HG03521 (cell line): ENCODE measurements at regions not wholly inside any gene's neighbourhood (a gene's known extent, or its start where the extent isn't known, plus 50 kb on each side); places are given as distances from the start of the nearest gene placed in this dataset.
"Not testable (repeated sequence)": the region's sequence is repeated elsewhere in the genome, so short reads cannot be mapped to it uniquely, and the experiment has no call there.

ENCODE experiments used
- ATAC-seq: cut with Tn5 transposase; IDR thresholded peaks from one replicate; pipeline ENCODE4 v1.9.1; 2021; ENCODE audit warnings: mild to moderate bottlenecking, moderate library complexity; ENCODE audit not compliant: unreplicated experiment

DNA sequence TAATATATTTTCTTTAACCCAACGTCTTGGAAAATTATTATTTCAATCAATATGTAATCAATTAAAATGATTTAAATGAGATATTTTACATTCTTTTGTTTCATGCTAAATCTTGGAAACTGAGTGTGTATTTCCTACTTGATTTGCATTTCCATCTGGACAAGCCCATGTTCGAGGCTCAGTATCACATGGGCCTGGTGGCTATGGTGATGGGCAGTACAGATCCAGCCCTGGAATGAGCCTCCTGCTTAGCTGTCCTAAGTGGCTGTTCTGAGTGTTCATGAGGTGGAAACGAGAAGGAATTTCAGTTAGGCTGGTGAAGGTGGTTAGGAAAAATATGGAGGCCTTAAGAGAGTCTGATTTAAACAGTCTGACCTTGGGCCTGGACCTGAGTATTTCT, 73.0 kb upstream of the ATXN1 start:
- ATAC-seq, result no peak

DNA sequence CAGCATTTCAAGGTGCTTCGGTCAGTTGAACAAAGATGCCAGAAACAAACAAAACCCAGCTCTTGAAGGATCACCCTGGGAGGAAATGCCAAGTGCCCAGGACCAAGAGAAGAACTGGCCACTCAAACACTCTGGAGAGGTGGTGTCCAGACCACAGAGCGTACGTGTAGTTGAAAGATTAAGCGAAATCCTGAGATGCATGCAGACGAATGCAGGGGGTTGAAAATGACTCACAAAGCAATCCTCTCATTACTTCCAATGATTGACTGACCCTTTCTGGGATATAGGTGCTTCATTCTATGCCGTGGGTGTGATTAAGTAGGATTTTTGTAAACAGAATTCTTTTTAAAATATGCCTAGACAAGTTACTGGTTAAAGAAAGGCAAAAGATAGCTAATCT, 71.5 kb upstream of the ATXN1 start:
- ATAC-seq, result no peak

DNA sequence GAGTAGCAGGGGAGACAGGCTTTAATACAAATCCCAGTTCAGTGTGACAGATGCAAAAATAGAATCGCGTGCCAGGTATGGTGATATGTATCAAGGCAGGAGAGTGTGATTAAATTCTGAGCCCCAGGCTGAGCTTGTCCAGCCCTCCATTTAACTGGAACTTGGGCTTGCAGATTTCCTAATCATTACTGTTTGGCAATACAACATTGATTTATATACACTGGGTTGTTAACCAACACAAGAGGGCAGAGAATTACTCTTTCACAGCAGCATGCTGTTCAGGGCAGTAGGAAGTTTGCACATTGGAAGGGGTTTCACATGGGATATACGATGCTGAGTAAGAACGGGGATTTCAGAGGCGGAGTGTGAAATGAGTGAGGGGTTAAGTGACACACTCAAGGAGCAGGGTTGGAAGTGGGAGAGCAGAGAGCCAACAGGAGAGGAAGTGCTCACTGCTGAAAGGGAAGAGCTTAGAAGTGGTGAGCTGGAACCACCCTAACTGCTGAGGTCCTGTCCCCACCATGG, 70.8 kb upstream of the ATXN1 start:
- no peak for ATAC-seq

DNA sequence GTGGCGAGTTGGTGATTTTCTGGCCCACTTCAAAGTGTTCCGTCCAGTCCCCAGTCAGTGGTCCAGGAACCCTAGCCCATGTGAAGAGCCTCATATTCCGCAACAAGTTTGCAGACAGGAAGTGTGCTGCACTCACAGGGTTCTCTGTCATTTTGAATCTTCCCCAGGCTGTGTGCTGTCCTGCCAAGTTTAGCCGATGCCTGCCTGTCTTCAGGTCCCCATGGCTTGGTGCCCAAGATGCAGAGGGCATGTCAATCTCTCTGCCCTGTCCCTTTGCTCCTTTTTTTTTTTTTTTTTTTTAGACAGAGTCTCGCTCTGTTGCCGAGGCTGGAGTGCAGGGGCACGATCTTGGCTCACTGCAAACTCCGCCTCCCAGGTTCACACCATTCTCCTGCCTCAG, 69.9 kb upstream of the ATXN1 start:
- no peak for ATAC-seq

DNA sequence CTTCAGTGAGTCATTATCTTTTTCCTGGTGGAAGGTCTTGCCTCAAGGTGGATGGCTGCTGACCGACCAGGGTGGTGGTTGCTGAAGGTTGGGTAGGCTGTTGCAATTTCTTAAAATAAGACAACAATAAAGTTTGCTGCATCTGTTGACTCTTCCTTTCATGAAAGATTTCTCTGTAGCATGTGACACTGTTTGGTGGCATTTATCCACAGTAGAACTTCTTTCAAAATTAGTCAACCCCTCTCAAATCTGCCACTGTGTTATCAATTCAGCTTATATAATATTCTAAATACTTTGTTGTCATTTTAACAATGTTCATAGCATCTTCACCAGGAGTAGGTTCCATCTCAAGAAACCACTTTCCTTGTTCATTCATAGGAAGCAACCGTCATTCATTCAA, 66.8 kb upstream of the ATXN1 start:
- no peak for ATAC-seq

DNA sequence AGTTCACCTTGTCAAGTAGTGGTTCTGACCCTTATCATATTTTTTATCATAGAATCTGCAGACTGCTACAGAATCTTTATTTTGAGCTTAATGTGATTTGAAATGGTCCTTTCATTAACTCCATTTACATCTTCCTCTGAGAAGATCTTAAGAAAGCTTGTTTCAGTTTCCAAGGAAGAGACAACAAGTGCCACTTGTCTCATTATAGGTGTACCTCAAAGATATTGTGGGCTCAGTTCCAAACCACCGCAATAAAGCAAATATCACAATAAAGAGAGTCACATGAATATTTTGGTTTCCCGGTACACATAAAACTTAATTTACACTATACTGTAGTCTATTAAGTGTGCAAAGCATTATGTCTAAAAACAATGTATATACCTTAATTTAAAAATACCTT, 66.4 kb upstream of the ATXN1 start:
- no peak for ATAC-seq

DNA sequence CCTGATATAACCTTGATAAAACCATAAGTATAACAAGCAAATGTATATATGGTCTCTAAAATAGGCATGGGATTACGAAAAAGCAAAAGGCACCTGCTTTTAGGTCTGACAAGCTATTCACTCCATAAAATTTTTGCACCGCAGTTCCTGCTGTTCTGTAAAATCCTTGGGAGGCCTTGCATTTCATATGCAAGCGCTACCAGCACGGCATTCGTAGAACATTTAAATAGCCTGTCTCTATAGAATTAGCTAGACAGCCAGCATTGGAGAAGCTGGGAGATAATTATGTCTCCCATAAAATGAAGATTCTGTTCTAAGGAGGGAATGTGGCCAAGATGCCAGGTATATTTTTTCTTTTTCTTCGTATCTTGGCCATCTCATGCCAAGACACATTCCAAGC, 64.5 kb upstream of the ATXN1 start:
- no peak for ATAC-seq

DNA sequence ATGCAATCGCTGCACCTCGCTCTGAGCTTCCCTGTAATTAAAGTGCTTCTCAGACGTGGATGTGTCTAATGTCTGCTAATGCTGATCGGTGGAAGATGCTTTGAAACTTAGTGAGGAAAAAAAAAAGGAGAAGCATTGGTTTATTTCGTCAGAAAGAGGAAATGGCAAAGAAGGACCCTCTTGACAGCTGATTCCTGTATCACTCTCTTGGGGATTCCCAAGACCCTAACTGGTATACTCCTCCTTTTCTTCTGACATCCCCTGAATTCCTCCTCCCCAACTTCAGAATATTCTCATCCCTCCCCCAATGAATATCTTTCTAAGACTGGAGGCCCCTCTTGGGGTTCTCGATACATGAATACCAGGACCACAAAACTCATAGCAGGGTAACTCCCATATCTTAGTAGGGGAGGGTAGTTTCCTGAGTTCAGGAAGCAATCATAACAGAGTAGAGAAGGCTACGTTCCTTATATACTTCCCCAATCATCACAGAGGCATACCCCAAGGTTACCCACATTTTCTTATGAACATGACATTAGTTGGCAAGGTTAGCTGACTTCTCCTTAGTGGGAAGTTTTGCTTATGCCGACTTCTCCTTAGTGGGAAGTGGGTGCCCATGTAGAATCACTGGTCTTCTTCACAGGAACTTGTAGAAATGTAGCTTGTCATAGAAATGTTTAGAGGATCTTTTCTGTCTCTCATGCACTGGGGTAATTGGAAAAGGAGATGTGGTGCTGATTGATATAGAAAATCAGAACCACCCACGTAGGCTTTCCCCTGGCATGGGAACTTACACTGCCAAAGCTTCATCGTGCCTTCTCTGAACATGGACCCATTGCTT, 63.8 kb upstream of the ATXN1 start:
- no peak for ATAC-seq

DNA sequence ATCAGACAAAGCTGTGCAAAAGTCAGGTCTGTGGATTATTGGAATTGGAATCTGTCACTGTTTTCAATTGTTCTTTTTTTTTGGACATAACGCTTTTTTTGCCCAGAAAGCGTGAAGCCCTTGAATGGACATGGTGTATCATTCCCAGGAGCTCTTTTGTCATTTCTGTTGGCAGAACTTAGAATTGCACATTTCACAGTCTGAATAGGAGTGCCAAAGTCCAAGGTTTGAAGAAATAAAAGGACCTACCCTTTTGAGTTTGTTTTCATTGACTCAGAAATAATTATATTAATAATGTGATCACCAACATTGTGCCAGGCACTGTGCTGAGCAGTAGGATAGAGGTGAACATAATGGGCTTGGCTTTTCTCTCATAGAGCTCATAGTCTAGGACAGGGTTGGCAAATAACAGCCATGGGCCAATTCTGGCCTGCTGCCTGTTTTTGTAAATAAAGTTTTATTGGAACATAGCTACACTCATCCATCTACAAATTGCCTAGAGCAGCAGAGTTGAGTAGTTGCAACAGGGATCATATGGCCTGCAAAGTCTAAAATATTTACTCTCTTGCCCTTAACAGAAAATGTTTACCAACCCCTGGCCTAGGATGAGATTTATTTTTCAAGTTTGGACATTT, 62.6 kb upstream of the ATXN1 start:
- no peak for ATAC-seq

DNA sequence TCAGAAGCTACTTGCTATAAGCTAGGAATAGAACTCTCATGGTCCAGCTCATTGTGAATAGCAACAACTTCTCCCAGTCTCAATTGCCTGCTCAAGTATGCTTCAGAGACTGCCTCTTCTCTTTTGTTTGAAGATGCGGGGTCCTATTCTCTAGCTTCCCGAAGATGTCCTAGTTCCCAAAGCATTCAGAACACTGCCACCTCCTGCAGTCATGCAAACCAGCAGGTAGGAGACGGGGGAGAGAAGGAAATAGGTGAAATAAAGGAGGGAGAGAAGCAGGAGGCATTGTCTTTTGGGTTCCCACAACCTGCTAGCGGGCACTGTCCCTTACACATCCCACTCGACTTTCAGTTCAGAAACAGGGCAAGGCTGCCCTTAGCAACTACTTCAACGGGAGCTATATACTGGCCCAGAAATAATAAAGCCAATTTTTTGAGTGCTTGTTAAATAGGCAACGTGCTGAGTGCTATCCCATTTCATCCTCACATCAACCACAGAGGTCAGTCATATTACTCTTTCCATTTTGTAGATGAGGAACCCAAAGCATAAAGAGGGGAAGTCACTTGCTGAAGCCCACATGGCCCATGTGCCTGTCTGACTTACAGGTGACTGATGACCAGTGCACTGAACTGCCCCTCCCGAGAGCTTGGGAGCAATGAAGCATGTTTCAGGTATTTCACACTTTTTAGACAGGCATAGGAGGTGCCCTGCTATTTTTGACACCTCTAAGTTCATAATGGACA, 61.9 kb upstream of the ATXN1 start:
- no peak for ATAC-seq

DNA sequence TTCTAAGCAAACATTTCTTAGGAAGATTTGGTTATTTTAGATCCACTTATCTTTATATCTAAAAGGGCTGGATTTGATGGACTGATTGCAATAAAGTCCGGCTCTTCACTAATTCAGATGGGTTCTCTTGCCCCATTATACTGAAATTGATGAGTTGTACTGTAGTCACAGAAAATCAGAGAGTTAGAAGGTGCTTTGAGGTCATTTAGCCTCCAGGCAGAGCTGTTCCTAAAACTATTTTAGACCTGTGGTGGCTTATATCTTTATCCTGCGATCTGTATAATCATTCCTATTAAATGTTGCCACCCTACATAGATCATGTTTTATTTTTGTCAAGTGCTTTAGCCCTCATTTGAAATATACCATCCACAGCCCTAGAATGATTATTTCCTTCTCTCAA, 61.3 kb upstream of the ATXN1 start:
- ATAC-seq, result no peak

DNA sequence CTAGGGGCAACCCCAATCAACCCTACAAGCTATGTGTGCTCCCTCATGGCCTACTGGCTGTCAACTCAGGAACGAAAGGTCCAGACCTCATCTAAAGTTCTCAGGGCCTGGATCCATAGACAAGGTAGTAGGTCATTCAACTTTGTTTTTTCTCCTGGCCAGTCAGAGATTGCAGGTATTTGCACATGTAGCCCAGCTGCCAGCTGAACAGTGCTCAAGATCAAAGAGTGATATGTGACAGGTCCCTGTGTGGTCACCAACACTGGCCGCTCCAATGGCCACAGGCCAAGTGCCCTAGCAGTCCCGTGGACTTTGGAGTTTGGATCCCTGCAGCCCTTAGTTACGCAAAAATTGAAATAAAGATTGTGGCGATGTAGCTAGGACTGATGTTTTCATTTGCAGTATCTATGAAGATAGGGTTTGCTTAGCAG, 60.6 kb upstream of the ATXN1 start:
- no peak for ATAC-seq

DNA sequence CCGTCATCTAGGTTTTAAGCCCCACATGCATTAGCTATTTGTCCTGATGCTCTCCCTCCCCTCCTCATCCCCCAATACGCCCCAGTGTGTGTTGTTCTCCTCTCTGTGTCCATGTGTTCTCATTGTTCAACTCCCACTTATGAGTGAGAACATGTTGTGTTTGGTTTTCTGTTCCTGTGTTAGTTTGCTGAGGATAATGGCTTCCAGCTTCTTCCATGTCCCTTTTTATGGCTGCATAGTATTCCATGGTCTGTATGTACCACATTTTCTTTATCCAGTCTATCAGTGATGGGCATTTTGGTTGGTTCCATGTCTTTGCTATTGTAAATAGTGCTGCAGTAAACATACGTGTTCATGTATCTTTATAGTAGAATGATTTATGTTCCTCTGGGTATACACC, 59.0 kb upstream of the ATXN1 start:
- ATAC-seq, result not testable (repeated sequence)

DNA sequence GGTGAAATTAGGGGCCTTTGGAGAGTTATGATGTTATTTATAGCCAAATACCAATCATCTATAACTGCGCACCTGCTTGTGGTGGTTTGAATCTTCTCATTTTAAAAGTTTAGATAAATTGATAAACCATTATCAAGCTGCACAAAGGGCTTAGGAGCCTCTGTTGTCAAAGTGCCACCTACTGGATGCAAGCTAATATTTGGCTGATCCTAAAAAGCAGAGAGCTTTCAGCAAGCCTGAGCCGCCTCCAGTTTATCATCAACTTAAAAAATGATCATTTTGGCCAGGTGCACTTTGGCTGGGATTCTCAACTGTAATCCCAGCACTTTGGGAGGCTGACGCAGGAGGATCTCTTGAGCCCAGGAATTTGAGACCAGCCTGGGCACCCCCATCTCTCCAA, 58.5 kb upstream of the ATXN1 start:
- ATAC-seq, result no peak

DNA sequence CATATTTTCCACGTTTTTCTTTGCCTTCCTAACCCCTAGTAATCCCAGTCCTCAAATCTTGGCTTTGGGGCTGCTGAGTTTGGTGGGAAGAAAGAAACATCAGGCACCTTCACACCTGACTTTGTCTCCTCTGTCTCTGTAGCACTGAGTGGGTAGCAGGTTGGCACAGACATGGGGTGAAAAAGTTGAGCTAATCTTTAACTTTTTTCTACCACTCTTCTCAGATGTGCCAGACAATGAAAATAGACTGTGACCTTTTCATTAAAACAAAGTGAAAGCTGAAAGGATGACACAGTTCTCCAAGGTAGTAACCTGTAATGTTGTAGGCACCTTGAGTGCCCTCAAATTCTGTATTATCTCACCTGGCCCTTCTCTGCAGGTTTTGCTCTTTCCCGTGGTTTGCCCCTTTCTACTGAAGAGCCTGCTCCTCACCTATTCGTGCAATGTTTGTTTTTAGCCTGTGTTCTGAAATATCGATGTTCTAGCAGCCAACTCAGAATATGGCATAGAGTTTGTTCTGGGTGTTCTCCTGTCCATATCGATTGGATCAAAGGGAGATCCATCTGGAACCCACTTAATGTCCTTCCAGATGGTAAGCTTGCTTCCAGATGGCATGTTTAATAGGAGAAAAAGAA, 57.8 kb upstream of the ATXN1 start:
- ATAC-seq, result no peak

DNA sequence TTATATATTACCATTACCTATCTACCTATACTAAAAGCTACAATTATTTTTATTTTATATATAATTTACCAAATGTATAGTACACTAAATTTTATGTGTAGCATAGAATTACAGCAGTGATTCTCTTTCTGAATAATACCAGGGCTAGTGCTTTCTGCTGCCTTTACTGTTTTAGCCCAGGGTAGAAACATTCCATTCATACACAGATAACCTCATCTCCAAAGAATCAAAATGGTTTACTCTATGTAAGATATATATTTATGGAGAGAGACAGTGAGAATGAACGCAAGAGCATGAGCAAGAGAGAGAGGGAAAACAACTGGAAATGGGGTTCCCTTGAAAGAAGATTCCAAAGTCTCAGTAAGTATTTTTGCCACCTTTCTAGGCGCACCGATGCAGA, 56.3 kb upstream of the ATXN1 start:
- ATAC-seq, result no peak

DNA sequence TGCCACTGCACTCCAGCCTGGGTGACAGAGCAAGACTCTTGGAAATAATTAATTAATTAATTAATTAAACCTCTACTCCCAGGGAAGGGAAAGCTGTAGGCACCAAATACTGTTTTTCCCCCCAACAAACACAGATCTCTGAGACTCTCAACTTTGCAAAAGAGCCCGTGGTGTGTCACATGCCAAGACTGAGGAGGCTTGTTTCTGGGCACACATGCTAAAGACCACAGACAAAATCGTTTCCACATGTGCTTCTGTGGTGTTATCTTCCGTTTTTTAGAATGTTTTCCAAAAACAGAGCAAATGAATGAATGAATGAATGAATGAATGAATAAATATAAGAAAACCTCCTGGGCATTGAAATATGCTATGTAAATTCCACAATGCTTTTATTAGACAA, 55.6 kb upstream of the ATXN1 start:
- ATAC-seq, result no peak

DNA sequence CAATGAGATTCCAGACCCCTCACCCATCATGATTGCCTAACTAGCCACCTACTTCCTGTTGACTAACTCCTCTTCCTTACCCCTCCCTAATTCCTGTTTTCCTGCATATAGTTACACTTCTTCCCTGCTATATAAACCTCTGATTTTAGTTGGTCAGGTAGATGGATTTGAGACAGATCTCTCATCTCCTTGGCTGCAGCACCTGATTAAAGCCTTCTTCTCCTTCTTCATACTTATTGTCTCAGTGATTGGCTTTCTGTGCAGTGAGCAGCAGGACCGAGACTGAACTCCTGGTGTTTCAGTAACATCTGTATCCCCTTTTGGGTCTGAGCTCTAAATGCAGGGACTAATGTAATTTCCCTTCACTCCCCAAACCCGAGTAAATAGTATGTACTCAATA, 51.7 kb upstream of the ATXN1 start:
- no peak for ATAC-seq

DNA sequence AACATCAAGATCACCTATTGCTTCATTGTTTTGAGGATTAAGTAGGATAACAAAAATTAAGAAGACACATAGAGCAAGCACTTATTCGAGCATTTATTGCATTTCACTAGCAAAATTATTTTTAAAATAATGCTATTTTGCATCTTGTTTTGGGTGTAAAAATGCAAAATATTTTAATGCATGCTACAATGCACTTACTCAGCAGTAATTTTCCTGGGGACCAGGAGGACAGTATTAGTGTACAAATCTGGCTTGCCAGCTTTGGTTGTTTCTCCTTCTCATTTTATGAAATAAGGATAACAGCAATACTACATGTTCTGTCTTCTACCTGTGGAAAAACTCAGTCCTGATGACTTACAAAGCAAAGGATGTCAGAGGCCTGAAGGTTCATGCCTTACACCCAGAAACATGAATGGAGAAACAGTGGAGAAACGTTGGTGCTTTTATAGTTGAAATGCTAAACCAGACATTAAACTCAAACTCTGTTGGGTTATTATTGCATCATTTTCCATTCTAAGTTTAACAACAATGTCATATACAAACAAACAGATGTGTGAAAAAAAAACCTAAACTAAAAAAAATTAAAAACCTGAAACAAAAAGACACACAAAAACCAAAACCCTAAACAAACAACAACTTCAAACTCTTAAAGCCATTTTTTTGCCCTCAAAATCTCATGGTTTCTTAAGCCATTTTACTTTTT, 50.2 kb upstream of the ATXN1 start:
- no peak for ATAC-seq
